GM18867 (cell line): ENCODE measurements at regions not wholly inside any gene's neighbourhood (a gene's known extent, or its start where the extent isn't known, plus 50 kb on each side); places are given as distances from the start of the nearest gene placed in this dataset.
"Not testable (repeated sequence)": the region's sequence is repeated elsewhere in the genome, so short reads cannot be mapped to it uniquely, and the experiment has no call there.

Experiments
- ATAC-seq: cut with Tn5 transposase; IDR thresholded peaks from one replicate; pipeline ENCODE4 v1.9.1; 2021; ENCODE audit warnings: mild to moderate bottlenecking, moderate library complexity; ENCODE audit not compliant: unreplicated experiment

GRCh38 chr4:126458993-126459392, 1144.2 kb downstream of the FAT4 start:
- ATAC-seq, result no peak

GRCh38 chr4:126465341-126465740, 1150.6 kb downstream of the FAT4 start:
- ATAC-seq, result no peak

GRCh38 chr4:126466848-126467247, 1152.1 kb downstream of the FAT4 start:
- no peak for ATAC-seq

GRCh38 chr4:126468144-126468543, 1153.4 kb downstream of the FAT4 start:
- no peak for ATAC-seq

GRCh38 chr4:126470862-126471261, 1156.1 kb downstream of the FAT4 start:
- ATAC-seq, result no peak

GRCh38 chr4:126475730-126476129, 1157.0 kb upstream of the INTU start:
- no peak for ATAC-seq

GRCh38 chr4:126479709-126480108, 1153.0 kb upstream of the INTU start:
- no peak for ATAC-seq

GRCh38 chr4:126482311-126482710, 1150.4 kb upstream of the INTU start:
- no peak for ATAC-seq

- ATAC-seq, result no peak
Measured at GRCh38 chr4:126486377-126486776, 1146.4 kb upstream of the INTU start.

GRCh38 chr4:126489826-126490463, 1142.8 kb upstream of the INTU start:
- ATAC-seq, result no peak

GRCh38 chr4:126495163-126495752, 1137.5 kb upstream of the INTU start:
- ATAC-seq, result no peak

GRCh38 chr4:126512979-126513378, 1119.8 kb upstream of the INTU start:
- ATAC-seq, result no peak

GRCh38 chr4:126513596-126513995, 1119.2 kb upstream of the INTU start:
- no peak for ATAC-seq

GRCh38 chr4:126520731-126521130, 1112.0 kb upstream of the INTU start:
- ATAC-seq, result no peak

GRCh38 chr4:126525400-126525799, 1107.4 kb upstream of the INTU start:
- not testable (repeated sequence) for ATAC-seq

- ATAC-seq, result no peak
Measured at GRCh38 chr4:126526335-126526734, 1106.4 kb upstream of the INTU start.

- ATAC-seq, result no peak
Measured at GRCh38 chr4:126529997-126530396, 1102.8 kb upstream of the INTU start.

GRCh38 chr4:126530996-126531585, 1101.7 kb upstream of the INTU start:
- ATAC-seq, result no peak

- no peak for ATAC-seq
Measured at GRCh38 chr4:126532527-126532926, 1100.2 kb upstream of the INTU start.

- no peak for ATAC-seq
Measured at GRCh38 chr4:126533146-126533805, 1099.5 kb upstream of the INTU start.

GRCh38 chr4:126539771-126540170, 1093.0 kb upstream of the INTU start:
- no peak for ATAC-seq

GRCh38 chr4:126541820-126542219, 1090.9 kb upstream of the INTU start:
- no peak for ATAC-seq
